ENCODE measurements at regions not wholly inside any gene's neighbourhood (a gene's known extent, or its start where the extent isn't known, plus 50 kb on each side); places are given as distances from the start of the nearest gene placed in this dataset.
A peak's percentile ranks its signal among the peaks of the same experiment; 100 is the strongest.

DNA sequence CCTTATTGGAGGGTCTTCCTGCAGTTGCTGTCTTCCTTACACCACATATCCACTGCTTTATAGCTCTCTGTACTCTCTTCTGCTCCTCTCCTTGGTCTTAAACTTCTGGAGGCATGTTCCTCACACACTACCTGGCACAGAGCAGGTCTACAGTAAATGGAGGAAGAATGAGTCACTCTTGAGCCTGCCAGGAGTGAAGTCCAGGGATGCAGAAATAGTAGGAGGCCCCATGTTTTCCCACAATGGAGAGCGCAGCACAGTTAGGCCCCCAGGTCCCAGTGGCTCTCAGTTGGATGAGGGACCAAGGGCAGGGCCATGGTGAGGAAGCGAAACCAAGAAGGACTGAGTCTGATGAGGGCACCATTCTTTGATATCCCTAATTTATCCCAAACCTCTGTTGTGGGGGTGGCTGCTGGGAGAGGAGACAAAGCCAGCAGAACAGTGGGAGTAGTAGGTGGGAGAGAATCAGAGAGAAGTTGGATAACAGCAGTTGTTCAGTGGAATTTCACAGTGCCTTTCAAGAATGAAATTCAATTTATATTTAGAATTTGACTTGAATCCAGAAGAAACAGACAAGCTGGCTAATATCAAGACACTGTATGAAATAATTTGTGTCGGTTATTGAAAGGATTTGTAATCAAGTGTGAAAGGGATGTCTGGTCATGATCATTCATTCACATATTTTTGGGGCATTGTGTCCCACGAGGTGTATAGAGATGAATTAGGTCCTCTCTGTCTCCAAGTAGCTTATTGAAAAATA, 187.8 kb downstream of the HIPK3 start:
- POLR2A ChIA-PET = no interaction called here
- Histone ChIP-seq H3K36me3 (ENCODE audit: control insufficient read depth in 2 of 2, insufficient read depth in 1 of 2, low read length in 2 of 2) (no peaks in the 10 kb centered on the region), H3K9me3 (ENCODE audit: control insufficient read depth, insufficient read depth, low read depth, low read length) (no peaks in the 10 kb centered on the region), H3K4me3 (ENCODE audit: low read depth, low read length) (no peak overlapping the region), H3K4me1 (ENCODE audit: control insufficient read depth, insufficient read depth, low read length) (no peaks in the 10 kb centered on the region), H3K27ac (ENCODE audit: extremely low read depth, low read depth, low read length) (no peak overlapping the region)
- CTCF ChIA-PET = interaction anchor here (0.6 kb wide), 1 partner anchor 370 kb away, joined by 3 read pairs; no protein-coding TSS in a partner anchor
- TF ChIP-seq ZFHX2 (tag by site-specific recombination; conservative IDR thresholded peaks at IDR 0.05) (0 out of 2 replicates have a peak, but pooled peaks have one; percentile 58), EGR2 (tag by site-specific recombination; IDR thresholded peaks at IDR 0.05; ENCODE audit: low read depth) (peak; percentile 46; the same call in 1 of the 2 replicates), ZNF391 (tag by site-specific recombination; IDR thresholded peaks at IDR 0.05; ENCODE audit: borderline replicate concordance, low read depth) (no peak)

DNA sequence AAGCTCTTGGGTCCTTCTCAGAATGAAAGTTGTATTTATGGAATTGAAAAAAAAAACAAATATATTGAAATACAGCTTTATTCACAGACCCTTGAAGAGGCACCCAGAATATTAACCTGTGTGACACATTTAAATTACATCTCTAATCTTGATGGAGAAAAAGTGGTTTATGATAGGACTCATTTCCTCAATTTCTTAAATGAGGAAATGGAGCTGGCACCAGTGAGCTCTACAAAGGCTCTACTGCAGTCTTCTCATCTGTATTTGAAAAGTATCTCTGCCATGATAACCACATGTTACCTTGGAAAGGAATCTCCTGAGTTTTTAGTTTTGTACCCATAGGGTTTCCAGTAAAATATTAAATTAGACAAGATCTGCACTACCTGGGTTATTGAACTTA, 186.5 kb downstream of the HIPK3 start:
- no peak overlapping the region for H3K4me3 ChIP-seq (ENCODE audit: low read depth, low read length)
- CTCF ChIA-PET = no interaction called here
- POLR2A ChIA-PET = no interaction called here
- no peaks in the 10 kb centered on the region for H3K9me3 ChIP-seq (ENCODE audit: control insufficient read depth, insufficient read depth, low read depth, low read length)
- H3K36me3 ChIP-seq (ENCODE audit: control insufficient read depth in 2 of 2, insufficient read depth in 1 of 2, low read length in 2 of 2) = no peaks in the 10 kb centered on the region
- no peak overlapping the region for H3K27ac ChIP-seq (ENCODE audit: extremely low read depth, low read depth, low read length)
- H3K4me1 ChIP-seq (ENCODE audit: control insufficient read depth, insufficient read depth, low read length) = no peaks in the 10 kb centered on the region
- TF ChIP-seq ZNF23 (tag by site-specific recombination; IDR thresholded peaks at IDR 0.05; ENCODE audit: borderline replicate concordance) (no peak), ZNF239 (tag by site-specific recombination; IDR thresholded peaks at IDR 0.05) (no peak), MZF1 (tag by site-specific recombination; IDR thresholded peaks at IDR 0.05; ENCODE audit: borderline replicate concordance) (no peak), SETDB1 (IDR thresholded peaks at IDR 0.05; ENCODE audit: insufficient read length, low read length) (no peak), ZNF529 (tag by site-specific recombination; IDR thresholded peaks at IDR 0.05; ENCODE audit: insufficient replicate concordance) (no peak), SP2 (tag by site-specific recombination; IDR thresholded peaks at IDR 0.05) (no peak)
- TF ChIP-seq, protein P1, sequence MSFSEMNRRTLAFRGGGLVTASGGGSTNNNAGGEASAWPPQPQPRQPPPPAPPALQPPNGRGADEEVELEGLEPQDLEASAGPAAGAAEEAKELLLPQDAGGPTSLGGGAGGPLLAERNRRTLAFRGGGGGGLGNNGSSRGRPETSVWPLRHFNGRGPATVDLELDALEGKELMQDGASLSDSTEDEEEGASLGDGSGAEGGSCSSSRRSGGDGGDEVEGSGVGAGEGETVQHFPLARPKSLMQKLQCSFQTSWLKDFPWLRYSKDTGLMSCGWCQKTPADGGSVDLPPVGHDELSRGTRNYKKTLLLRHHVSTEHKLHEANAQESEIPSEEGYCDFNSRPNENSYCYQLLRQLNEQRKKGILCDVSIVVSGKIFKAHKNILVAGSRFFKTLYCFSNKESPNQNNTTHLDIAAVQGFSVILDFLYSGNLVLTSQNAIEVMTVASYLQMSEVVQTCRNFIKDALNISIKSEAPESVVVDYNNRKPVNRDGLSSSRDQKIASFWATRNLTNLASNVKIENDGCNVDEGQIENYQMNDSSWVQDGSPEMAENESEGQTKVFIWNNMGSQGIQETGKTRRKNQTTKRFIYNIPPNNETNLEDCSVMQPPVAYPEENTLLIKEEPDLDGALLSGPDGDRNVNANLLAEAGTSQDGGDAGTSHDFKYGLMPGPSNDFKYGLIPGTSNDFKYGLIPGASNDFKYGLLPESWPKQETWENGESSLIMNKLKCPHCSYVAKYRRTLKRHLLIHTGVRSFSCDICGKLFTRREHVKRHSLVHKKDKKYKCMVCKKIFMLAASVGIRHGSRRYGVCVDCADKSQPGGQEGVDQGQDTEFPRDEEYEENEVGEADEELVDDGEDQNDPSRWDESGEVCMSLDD (tag by site-specific recombination; IDR thresholded peaks at IDR 0.05) = no peak

DNA sequence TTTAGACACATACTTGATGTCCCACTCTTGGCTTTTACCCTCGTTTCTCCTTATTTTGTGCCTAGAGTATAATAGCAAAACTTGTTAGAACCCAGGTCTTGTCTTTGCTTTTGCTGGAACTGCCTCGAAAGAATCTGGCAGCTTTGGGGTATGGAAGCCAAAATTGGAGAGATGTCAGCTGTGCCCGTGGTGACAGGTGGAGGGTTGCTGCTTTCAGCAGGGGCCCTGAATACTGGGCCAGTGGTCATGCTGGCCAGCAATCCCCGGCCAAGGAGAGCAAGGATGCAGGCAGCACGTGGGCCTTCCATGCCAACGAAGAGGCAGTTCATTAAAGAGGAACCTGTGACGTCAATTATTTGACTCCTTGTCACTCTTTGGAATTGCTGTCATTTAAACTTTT, 181.1 kb downstream of the HIPK3 start:
- Histone ChIP-seq H3K27ac (ENCODE audit: extremely low read depth, low read depth, low read length) (no peak overlapping the region), H3K36me3 (ENCODE audit: control insufficient read depth in 2 of 2, insufficient read depth in 1 of 2, low read length in 2 of 2) (no peaks in the 10 kb centered on the region), H3K4me3 (ENCODE audit: low read depth, low read length) (no peak overlapping the region), H3K9me3 (ENCODE audit: control insufficient read depth, insufficient read depth, low read depth, low read length) (no peaks in the 10 kb centered on the region), H3K4me1 (ENCODE audit: control insufficient read depth, insufficient read depth, low read length) (no peaks in the 10 kb centered on the region)
- ChIA-PET CTCF (no interaction called here), POLR2A (no interaction called here)
- TF ChIP-seq MYNN (tag by site-specific recombination; IDR thresholded peaks at IDR 0.05; ENCODE audit: borderline replicate concordance) (no peak), ZNF157 (tag by site-specific recombination; IDR thresholded peaks at IDR 0.05) (no peak), ZNF510 (tag by site-specific recombination; IDR thresholded peaks at IDR 0.05; ENCODE audit: insufficient replicate concordance) (no peak), ZNF830 (tag by site-specific recombination; IDR thresholded peaks at IDR 0.05; ENCODE audit: low read depth) (no peak), ZNF677 (tag by site-specific recombination; IDR thresholded peaks at IDR 0.05) (no peak), ZNF777 (tag by site-specific recombination; IDR thresholded peaks at IDR 0.05; ENCODE audit: borderline replicate concordance) (no peak), ZNF423 (tag by site-specific recombination; IDR thresholded peaks at IDR 0.05) (no peak), ZNF473 (tag by site-specific recombination; IDR thresholded peaks at IDR 0.05) (no peak), ZNF211 (tag by site-specific recombination; IDR thresholded peaks at IDR 0.05; ENCODE audit: low read depth) (no peak), ZSCAN23 (tag by site-specific recombination; IDR thresholded peaks at IDR 0.05) (no peak), ZNF223 (tag by site-specific recombination; IDR thresholded peaks at IDR 0.05) (no peak)
- TF ChIP-seq, protein P2, sequence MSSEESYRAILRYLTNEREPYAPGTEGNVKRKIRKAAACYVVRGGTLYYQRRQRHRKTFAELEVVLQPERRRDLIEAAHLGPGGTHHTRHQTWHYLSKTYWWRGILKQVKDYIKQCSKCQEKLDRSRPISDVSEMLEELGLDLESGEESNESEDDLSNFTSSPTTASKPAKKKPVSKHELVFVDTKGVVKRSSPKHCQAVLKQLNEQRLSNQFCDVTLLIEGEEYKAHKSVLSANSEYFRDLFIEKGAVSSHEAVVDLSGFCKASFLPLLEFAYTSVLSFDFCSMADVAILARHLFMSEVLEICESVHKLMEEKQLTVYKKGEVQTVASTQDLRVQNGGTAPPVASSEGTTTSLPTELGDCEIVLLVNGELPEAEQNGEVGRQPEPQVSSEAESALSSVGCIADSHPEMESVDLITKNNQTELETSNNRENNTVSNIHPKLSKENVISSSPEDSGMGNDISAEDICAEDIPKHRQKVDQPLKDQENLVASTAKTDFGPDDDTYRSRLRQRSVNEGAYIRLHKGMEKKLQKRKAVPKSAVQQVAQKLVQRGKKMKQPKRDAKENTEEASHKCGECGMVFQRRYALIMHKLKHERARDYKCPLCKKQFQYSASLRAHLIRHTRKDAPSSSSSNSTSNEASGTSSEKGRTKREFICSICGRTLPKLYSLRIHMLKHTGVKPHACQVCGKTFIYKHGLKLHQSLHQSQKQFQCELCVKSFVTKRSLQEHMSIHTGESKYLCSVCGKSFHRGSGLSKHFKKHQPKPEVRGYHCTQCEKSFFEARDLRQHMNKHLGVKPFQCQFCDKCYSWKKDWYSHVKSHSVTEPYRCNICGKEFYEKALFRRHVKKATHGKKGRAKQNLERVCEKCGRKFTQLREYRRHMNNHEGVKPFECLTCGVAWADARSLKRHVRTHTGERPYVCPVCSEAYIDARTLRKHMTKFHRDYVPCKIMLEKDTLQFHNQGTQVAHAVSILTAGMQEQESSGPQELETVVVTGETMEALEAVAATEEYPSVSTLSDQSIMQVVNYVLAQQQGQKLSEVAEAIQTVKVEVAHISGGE (tag by site-specific recombination; conservative IDR thresholded peaks at IDR 0.05; ENCODE audit: low read depth) = no peak
- TF ChIP-seq, protein P3, sequence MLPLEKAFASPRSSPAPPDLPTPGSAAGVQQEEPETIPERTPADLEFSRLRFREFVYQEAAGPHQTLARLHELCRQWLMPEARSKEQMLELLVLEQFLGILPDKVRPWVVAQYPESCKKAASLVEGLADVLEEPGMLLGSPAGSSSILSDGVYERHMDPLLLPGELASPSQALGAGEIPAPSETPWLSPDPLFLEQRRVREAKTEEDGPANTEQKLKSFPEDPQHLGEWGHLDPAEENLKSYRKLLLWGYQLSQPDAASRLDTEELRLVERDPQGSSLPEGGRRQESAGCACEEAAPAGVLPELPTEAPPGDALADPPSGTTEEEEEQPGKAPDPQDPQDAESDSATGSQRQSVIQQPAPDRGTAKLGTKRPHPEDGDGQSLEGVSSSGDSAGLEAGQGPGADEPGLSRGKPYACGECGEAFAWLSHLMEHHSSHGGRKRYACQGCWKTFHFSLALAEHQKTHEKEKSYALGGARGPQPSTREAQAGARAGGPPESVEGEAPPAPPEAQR (tag by site-specific recombination; IDR thresholded peaks at IDR 0.05) = no peak

Measured in HEK293 (cell line).